Muscle layer of colon (tissue), 2 donors: ENCODE measurements at regions not wholly inside any gene's neighbourhood (a gene's known extent, or its start where the extent isn't known, plus 50 kb on each side); places are given as distances from the start of the nearest gene placed in this dataset.

Experiments used
- H3K27ac ChIP-seq: one replicate; pipeline ENCODE4 v1.7.0; 2013; ENCODE audit warnings: low read depth, mild to moderate bottlenecking, low read length, moderate library complexity
- H3K27me3 ChIP-seq, 2 donors: one replicate each; pipeline ENCODE4 v1.7.0; 2013; ENCODE audit warnings: low read length in 2 of 2, mild to moderate bottlenecking in 2 of 2; ENCODE audit not compliant: insufficient read depth in 2 of 2, control insufficient read depth in 1 of 2
- H3K36me3 ChIP-seq: one replicate; pipeline ENCODE4 v1.7.0; 2013; ENCODE audit warnings: mild to moderate bottlenecking, low read length; ENCODE audit not compliant: insufficient read depth
- H3K4me1 ChIP-seq: one replicate; pipeline ENCODE4 v1.7.0; 2013; ENCODE audit warnings: mild to moderate bottlenecking, low read length; ENCODE audit not compliant: insufficient read depth
- H3K4me3 ChIP-seq, 2 donors: one replicate each; pipeline ENCODE4 v1.7.0; 2013; ENCODE audit warnings: low read length in 2 of 2, low read depth in 1 of 2, mild to moderate bottlenecking in 1 of 2, moderate library complexity in 1 of 2
- H3K9ac ChIP-seq: one replicate; pipeline ENCODE4 v1.7.0; 2013; ENCODE audit warnings: low read length
- H3K9me3 ChIP-seq: one replicate; pipeline ENCODE4 v1.7.0; 2013; ENCODE audit warnings: mild to moderate bottlenecking, low read length
- donor health status: abdominal sarcoma.
- donor health status: Adenocarcinoma of cecum.

DNA sequence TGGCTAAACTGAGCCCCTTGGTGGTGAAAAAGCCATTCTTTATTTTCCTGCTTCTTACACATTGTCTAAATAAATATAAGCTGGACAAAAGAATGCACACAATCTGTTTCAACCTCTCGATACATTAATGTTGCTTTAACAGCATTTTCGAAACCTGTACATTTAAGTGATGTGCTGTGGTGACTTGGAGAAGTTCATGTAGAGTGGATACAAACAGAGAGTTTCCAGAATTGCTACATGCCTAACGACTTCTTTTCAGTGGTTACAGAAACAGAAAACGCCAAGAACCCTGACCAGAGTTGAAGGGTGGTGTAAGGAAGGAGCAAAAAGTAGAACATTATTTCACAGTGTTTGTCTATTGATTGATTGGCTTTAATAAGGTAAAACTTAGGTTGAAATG is 500.9 kb downstream of the SLC16A7 start:
- H3K4me1 ChIP-seq = no peaks in the 10 kb centered on the region

DNA sequence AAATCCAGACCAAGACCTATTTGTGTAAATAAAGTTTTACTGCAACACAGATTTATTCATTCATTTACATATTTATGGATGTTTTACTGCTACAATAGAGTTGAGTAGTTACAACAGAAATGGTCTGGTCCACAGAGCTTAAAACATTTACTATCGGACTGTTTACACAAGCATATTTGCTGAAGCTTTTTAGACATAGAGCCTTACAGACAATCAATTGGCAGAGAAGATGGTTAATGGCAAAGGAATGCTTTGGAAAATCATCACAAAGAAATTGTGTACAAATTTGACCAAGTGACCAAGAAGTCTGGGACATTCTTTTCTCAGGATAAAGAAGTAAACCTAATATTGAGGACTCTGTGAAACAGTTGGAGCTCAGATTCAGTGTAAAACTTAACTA is 504.3 kb downstream of the SLC16A7 start:
- no peaks in the 10 kb centered on the region for H3K4me1 ChIP-seq
- H3K9me3 ChIP-seq = no peaks in the 10 kb centered on the region
- H3K9ac ChIP-seq = no peak overlapping the region
- no peaks in the 10 kb centered on the region for H3K27me3 ChIP-seq
- no peak overlapping the region for H3K4me3 ChIP-seq
- H3K36me3 ChIP-seq = no peaks in the 10 kb centered on the region
- H3K27ac ChIP-seq = no peak overlapping the region

More for the DNA sequence above, 500.9 kb downstream of the SLC16A7 start:
- Histone ChIP-seq H3K27me3 (no peaks in the 10 kb centered on the region), H3K36me3 (no peaks in the 10 kb centered on the region), H3K4me3 (no peak overlapping the region), H3K9me3 (no peaks in the 10 kb centered on the region), H3K9ac (no peak overlapping the region), H3K27ac (no peak overlapping the region)

GRCh38 chr12:60100852-60101251 is 505.0 kb downstream of the SLC16A7 start:
- H3K36me3 ChIP-seq = no peaks in the 10 kb centered on the region
- no peak overlapping the region for H3K9ac ChIP-seq
- no peak overlapping the region for H3K4me3 ChIP-seq
- no peaks in the 10 kb centered on the region for H3K27me3 ChIP-seq
- H3K27ac ChIP-seq = no peak overlapping the region
- H3K9me3 ChIP-seq = no peaks in the 10 kb centered on the region
- no peaks in the 10 kb centered on the region for H3K4me1 ChIP-seq

DNA sequence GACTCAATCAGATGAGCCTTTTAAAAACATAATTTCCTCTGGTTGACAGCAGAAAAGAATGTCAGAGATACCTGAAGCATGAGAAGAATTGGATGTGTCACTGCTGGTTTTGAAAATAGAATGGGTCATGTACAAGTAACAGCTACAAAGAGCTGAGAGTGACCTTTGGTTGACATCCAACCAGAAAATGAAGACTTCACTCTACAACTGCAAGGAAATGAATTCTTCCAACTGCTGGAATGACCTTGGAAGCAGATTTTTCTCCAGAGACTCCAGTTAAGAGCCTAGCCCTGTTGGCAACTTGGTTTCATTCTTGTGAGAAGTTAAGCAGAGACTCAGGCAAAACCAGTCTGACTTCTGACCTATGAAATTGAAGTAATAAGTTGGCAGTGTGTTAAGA is 505.9 kb downstream of the SLC16A7 start:
- no peak overlapping the region for H3K27ac ChIP-seq
- no peaks in the 10 kb centered on the region for H3K4me1 ChIP-seq
- H3K9me3 ChIP-seq = no peaks in the 10 kb centered on the region
- H3K4me3 ChIP-seq = no peak overlapping the region
- no peaks in the 10 kb centered on the region for H3K36me3 ChIP-seq
- H3K9ac ChIP-seq = no peak overlapping the region
- no peaks in the 10 kb centered on the region for H3K27me3 ChIP-seq

GRCh38 chr12:60106214-60106613 is 510.4 kb downstream of the SLC16A7 start:
- Histone ChIP-seq H3K27me3 (no peaks in the 10 kb centered on the region), H3K27ac (no peak overlapping the region), H3K9me3 (no peaks in the 10 kb centered on the region), H3K36me3 (no peaks in the 10 kb centered on the region), H3K9ac (no peak overlapping the region), H3K4me1 (no peaks in the 10 kb centered on the region), H3K4me3 (no peak overlapping the region)

DNA sequence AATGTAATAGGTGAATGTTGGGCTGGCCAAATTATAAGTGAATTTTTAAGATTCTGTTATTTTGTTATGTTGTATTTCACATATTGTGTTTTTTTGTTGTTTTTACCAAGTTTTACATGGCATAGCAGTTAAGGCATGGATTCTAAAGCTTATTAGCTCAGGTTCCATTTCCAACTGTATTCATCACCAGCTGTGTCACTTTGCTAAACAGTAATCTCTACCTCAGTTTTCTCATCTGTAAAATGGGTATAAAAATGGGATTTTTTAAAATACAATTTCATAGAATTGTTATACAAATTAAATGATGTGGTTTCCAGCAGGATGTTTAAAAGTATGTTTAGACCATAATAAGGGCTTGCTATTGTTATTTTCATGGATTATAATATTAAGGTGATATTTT is 512.2 kb downstream of the SLC16A7 start:
- no peaks in the 10 kb centered on the region for H3K9me3 ChIP-seq
- H3K9ac ChIP-seq = no peak overlapping the region
- no peaks in the 10 kb centered on the region for H3K4me1 ChIP-seq
- H3K27ac ChIP-seq = no peak overlapping the region
- H3K4me3 ChIP-seq = no peak overlapping the region
- no peaks in the 10 kb centered on the region for H3K36me3 ChIP-seq
- no peaks in the 10 kb centered on the region for H3K27me3 ChIP-seq

- no peak overlapping the region for H3K9ac ChIP-seq
- H3K27me3 ChIP-seq = no peaks in the 10 kb centered on the region
- H3K4me3 ChIP-seq = no peak overlapping the region
- no peaks in the 10 kb centered on the region for H3K36me3 ChIP-seq
- no peaks in the 10 kb centered on the region for H3K4me1 ChIP-seq
- no peaks in the 10 kb centered on the region for H3K9me3 ChIP-seq
- H3K27ac ChIP-seq = no peak overlapping the region
These were observed 516.2 kb downstream of the SLC16A7 start for GRCh38 chr12:60112063-60112462.

- Histone ChIP-seq H3K9ac (no peak overlapping the region), H3K9me3 (no peaks in the 10 kb centered on the region), H3K27ac (no peak overlapping the region), H3K4me3 (no peak overlapping the region), H3K27me3 (no peaks in the 10 kb centered on the region), H3K36me3 (no peaks in the 10 kb centered on the region), H3K4me1 (no peaks in the 10 kb centered on the region)
These were observed 516.9 kb downstream of the SLC16A7 start for GRCh38 chr12:60112763-60113162.

DNA sequence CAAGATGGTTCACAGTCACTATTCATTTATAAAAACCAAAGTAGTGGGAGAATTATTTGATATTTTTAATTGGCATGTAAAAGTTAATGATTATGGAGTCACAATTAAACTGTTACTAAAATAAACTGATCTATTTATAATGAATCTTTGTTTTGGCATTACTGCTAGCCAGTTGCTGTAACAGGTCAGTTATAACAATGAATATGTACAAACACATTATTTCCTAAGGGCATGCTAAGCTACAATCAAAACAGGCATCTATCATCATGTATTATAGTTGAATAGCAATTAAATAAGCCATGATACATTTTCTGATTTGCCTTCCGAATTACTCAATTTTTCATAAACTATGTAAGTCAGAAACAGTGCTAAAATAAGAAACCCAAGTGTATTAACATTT is 518.3 kb downstream of the SLC16A7 start:
- H3K4me3 ChIP-seq = no peak overlapping the region
- no peaks in the 10 kb centered on the region for H3K36me3 ChIP-seq
- no peaks in the 10 kb centered on the region for H3K27me3 ChIP-seq
- no peaks in the 10 kb centered on the region for H3K9me3 ChIP-seq
- H3K4me1 ChIP-seq = no peaks in the 10 kb centered on the region
- H3K9ac ChIP-seq = no peak overlapping the region
- H3K27ac ChIP-seq = no peak overlapping the region

DNA sequence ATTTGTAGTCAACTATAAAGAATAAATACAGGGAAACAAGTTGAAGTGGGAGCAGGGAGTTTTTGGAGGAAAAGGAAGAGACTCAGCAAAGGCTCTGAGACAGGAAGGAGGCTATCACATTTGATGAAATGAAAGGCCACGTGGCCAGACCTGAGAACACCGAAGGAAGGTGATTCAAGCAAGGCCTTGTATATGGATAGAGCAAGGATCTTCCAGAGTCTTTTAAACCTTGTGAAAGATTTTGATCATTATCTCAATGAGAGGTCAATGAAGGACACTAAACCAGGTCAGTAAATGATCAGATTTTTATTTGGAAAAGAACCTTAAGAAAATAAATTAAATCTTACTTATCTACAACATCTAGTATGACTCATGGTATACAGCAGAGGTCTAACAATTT is 523.5 kb downstream of the SLC16A7 start:
- H3K27ac ChIP-seq = no peak overlapping the region
- H3K9ac ChIP-seq = no peak overlapping the region

GRCh38 chr12:60120199-60120598 is 524.4 kb downstream of the SLC16A7 start:
- Histone ChIP-seq H3K4me3 (no peak overlapping the region), H3K9ac (no peak overlapping the region), H3K27me3 (no peaks in the 10 kb centered on the region), H3K36me3 (no peaks in the 10 kb centered on the region), H3K27ac (no peak overlapping the region), H3K4me1 (no peaks in the 10 kb centered on the region), H3K9me3 (no peaks in the 10 kb centered on the region)

More for the DNA sequence above, 523.5 kb downstream of the SLC16A7 start:
- Histone ChIP-seq H3K4me1 (no peaks in the 10 kb centered on the region), H3K9me3 (no peaks in the 10 kb centered on the region), H3K27me3 (no peaks in the 10 kb centered on the region), H3K4me3 (no peak overlapping the region), H3K36me3 (no peaks in the 10 kb centered on the region)

DNA sequence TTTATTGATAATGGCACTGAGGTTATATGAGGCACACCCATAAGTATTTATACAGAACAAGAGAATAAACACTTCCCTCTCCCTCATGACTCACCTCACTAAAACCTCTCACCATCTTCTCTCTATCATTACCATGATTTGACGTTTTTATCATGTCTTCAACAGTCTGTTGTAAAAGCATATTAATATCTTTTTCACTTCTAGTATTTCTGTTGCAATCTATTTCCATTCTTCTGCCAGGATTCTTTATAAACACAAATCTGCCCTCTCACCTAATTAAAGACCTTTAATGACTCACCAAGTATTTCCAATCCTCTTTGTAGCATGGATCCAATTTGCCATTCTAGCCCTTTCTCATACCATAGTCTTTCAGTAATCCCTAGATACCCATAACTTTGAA is 527.7 kb downstream of the SLC16A7 start:
- Histone ChIP-seq H3K4me3 (no peak overlapping the region), H3K27ac (no peak overlapping the region), H3K36me3 (no peaks in the 10 kb centered on the region), H3K4me1 (no peaks in the 10 kb centered on the region), H3K27me3 (no peaks in the 10 kb centered on the region), H3K9me3 (no peaks in the 10 kb centered on the region), H3K9ac (no peak overlapping the region)
